Adrenal gland (tissue), 9 donors: ENCODE measurements at regions not wholly inside any gene's neighbourhood (a gene's known extent, or its start where the extent isn't known, plus 50 kb on each side); places are given as distances from the start of the nearest gene placed in this dataset.

Experiments
- DNase-seq, 7 donors: peaks; one replicate each; pipeline ENCODE4 v3.0.0-alpha.2; 2019 to 2020
- H3K27ac ChIP-seq, 5 donors: fragments of 200-600 bp; sonication (generic) in 4 of 5; 1 replicate in 3 of 5; 2 replicates in 2 of 5; pipeline versions ENCODE4 v1.5.1 to v1.8.0; 2016 to 2020; ENCODE audit warnings: mild to moderate bottlenecking in 1 of 5
- H3K27me3 ChIP-seq: fragments of 200-600 bp; 2 replicates; pipeline ENCODE4 v1.8.0; 2021
- H3K36me3 ChIP-seq, 2 donors: fragments of 200-600 bp; replicated peaks in 1 of 2; 1 replicate in 1 of 2; 2 replicates in 1 of 2; pipeline versions ENCODE4 v1.5.1 to v1.8.0; 2018 to 2022
- H3K4me1 ChIP-seq, 2 donors: fragments of 200-600 bp; replicated peaks in 1 of 2; 1 replicate in 1 of 2; 2 replicates in 1 of 2; pipeline versions ENCODE4 v1.5.1 to v1.8.0; 2018 to 2021
- H3K4me3 ChIP-seq, 4 donors: fragments of 200-600 bp; sonication (generic) in 3 of 4; one replicate each; pipeline ENCODE4 v1.5.1; 2016 to 2018
- H3K9me3 ChIP-seq, 3 donors: fragments of 200-600 bp; sonication (generic) in 1 of 3; replicated peaks in 1 of 3; 1 replicate in 2 of 3; 2 replicates in 1 of 3; pipeline versions ENCODE4 v1.5.1 to v1.8.0; 2016 to 2021
- CTCF ChIP-seq, 6 experiments: fragments of 450-650 bp in 4 of 6; fragments of 200-600 bp in 2 of 6; sonication (generic) in 1 of 6; IDR thresholded peaks; 1 replicate in 5 of 6; 2 replicates in 1 of 6; pipeline versions ENCODE4 v1.5.1 to v1.8.0; 2016 to 2021; ENCODE audit warnings: antibody characterized with exemption in 6 of 6, mild to moderate bottlenecking in 2 of 6, moderate library complexity in 1 of 6
- POLR2A ChIP-seq, 2 donors: fragments of 450-650 bp; IDR thresholded peaks; one replicate each; pipeline ENCODE4 v1.6.1; 2017; ENCODE audit warnings: antibody characterized with exemption in 2 of 2, mild to moderate bottlenecking in 2 of 2, moderate library complexity in 1 of 2
- WGBS, 4 donors: extraction: QIAGEN DNeasy Blood & Tissue Kit in 2 of 4; methylation state at CpG; one replicate each; pipeline versions ENCODE4 v1.1.5 to v1.1.7; 2013 to 2017; 5-methylcytosine and 5-hydroxymethylcytosine counted together
- intact Hi-C, 2 donors: fragments of 100-400 bp; cut with DNase I; formaldehyde crosslinking; loops; one replicate each; pipeline versions ENCODE4 v1.14.1 to v1.15.0; 2022 to 2023
- donor health status: healthy with polysubstance abuse.
- donor health status: Bipolar disorder and iron deficiency.
- donor health status: DM: yes; HTN: yes; CAD: no.
- donor health status: DM: no; HTN: no; CAD: no.
- donor health status: DM: no; HTN: no; CAD: no.

DNA sequence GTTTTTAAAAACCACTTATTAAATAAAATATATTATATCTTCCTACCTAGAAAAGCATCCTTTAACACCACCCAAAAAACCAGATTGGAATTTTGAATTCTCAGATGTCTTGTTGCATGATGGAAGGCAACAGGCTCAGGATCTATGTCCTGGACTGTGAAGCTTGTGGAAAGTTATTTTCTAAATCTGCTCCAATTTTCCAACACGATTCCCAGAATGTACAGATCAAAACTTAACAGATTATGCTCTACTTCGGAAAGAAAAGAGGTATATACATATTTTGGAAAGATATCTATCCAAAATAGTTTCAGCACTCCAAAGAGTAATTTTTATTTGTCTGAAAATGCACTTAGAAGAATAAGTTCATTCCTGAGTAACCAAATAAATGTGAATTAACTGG, 291.7 kb upstream of the EMCN start:
- TF ChIP-seq POLR2A (IDR thresholded peaks at IDR 0.05) (no peak), CTCF (IDR thresholded peaks at IDR 0.05) (no peak)
- Histone ChIP-seq H3K27ac (no peak overlapping the region), H3K9me3 (no peaks in the 10 kb centered on the region), H3K27me3 (no peaks in the 10 kb centered on the region), H3K4me1 (no peaks in the 10 kb centered on the region), H3K4me3 (no peak overlapping the region), H3K36me3 (no peaks in the 10 kb centered on the region)
- no peak for DNase-seq
- intact Hi-C loops: no loop called here
- 72 to 78% (median 76%) methylated on average over 2 of the region's 2 CpGs for WGBS, 4 donors

DNA sequence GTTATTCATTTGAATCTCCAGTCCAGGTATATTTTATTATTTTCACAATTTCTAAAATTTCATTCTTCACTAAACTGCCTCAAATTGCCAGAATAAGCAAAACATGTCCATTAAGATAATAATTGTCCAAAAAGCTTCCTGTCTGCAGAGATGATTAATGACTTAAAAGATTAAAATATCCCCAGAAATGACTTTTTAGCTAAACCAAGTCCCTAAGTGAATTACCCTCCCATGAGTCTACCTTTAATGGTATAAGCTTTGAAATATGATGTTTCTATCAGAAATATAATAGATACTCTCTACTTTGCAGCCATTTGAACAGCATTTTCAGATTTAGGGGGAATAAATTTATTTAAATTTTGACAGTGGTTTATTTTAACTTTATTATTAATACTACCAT, 289.2 kb upstream of the EMCN start:
- intact Hi-C loops: no loop called here
- H3K27me3 ChIP-seq: no peaks in the 10 kb centered on the region
- H3K27ac ChIP-seq: no peak overlapping the region
- H3K36me3 ChIP-seq: no peaks in the 10 kb centered on the region
- TF ChIP-seq CTCF (IDR thresholded peaks at IDR 0.05): no peak
- no peak for TF ChIP-seq POLR2A (IDR thresholded peaks at IDR 0.05)
- no peaks in the 10 kb centered on the region for H3K4me1 ChIP-seq
- DNase-seq: no peak
- no peaks in the 10 kb centered on the region for H3K9me3 ChIP-seq
- no peak overlapping the region for H3K4me3 ChIP-seq

- no peaks in the 10 kb centered on the region for H3K36me3 ChIP-seq
- no peak overlapping the region for H3K27ac ChIP-seq
- TF ChIP-seq POLR2A (IDR thresholded peaks at IDR 0.05) (no peak), CTCF (IDR thresholded peaks at IDR 0.05) (no peak)
- H3K4me1 ChIP-seq: no peaks in the 10 kb centered on the region
- no peaks in the 10 kb centered on the region for H3K9me3 ChIP-seq
- no peak overlapping the region for H3K4me3 ChIP-seq
- no peak for DNase-seq
- 87 to 93% (median 92%) methylated on average over 7 of the region's 7 CpGs for WGBS, 4 donors
- intact Hi-C loops: no loop called here
- no peaks in the 10 kb centered on the region for H3K27me3 ChIP-seq
These were observed 287.7 kb upstream of the EMCN start for GRCh38 chr4:100805538-100805937.

- 86 to 90% (median 87%) methylated on average over 6 of the region's 6 CpGs for WGBS, 4 donors
- no peak for TF ChIP-seq CTCF (IDR thresholded peaks at IDR 0.05)
- TF ChIP-seq POLR2A (IDR thresholded peaks at IDR 0.05): no peak
- intact Hi-C loops: no loop called here
- H3K4me3 ChIP-seq: no peak overlapping the region
- no peaks in the 10 kb centered on the region for H3K4me1 ChIP-seq
- no peak overlapping the region for H3K27ac ChIP-seq
- no peaks in the 10 kb centered on the region for H3K9me3 ChIP-seq
- no peaks in the 10 kb centered on the region for H3K36me3 ChIP-seq
- DNase-seq: no peak
- no peaks in the 10 kb centered on the region for H3K27me3 ChIP-seq
These were observed 286.9 kb upstream of the EMCN start for GRCh38 chr4:100804576-100805360.
